T47D (cell line): ENCODE measurements at regions not wholly inside any gene's neighbourhood (a gene's known extent, or its start where the extent isn't known, plus 50 kb on each side); places are given as distances from the start of the nearest gene placed in this dataset.

Source experiments
- DNase-seq, 2 experiments: peaks; one replicate each; pipeline versions ENCODE4 v3.0.0 to v3.0.0-alpha.2; 2011 to 2012; ENCODE audit warnings: low read depth in 1 of 2, low spot score in 1 of 2
- JUND ChIP-seq: IDR thresholded peaks from 2 replicates; pipeline ENCODE4 v1.6.1; 2012; ENCODE audit warnings: low read depth
- in situ Hi-C: cut with HindIII; loops from 2 replicates; pipeline ENCODE4 v1.10.0; 2016; ENCODE audit warnings: low sequenced_read_pairs, low pct_unique_long_range_greater_than_20kb

- in situ Hi-C loops, result no loop called here
- DNase-seq, result peak in 1 of 2 experiments; percentile 10
- TF ChIP-seq JUND, result no peak
Measured at GRCh38 chr12:127459687-127460086, 807.3 kb upstream of the TMEM132C start.

GRCh38 chr12:127463237-127463636, 803.7 kb upstream of the TMEM132C start:
- TF ChIP-seq JUND, result no peak
- no peak for DNase-seq
- in situ Hi-C loops, result no loop called here

- DNase-seq, result no peak
- TF ChIP-seq JUND, result no peak
- in situ Hi-C loops, result no loop called here
Measured at GRCh38 chr12:127469331-127469730, 797.6 kb upstream of the TMEM132C start.

- no peak for TF ChIP-seq JUND
- in situ Hi-C loops, result no loop called here
- no peak for DNase-seq
Measured at GRCh38 chr12:127473766-127474165, 793.2 kb upstream of the TMEM132C start.

GRCh38 chr12:127479256-127479655, 787.7 kb upstream of the TMEM132C start:
- in situ Hi-C loops, result no loop called here
- no peak for TF ChIP-seq JUND
- no peak for DNase-seq

GRCh38 chr12:127480775-127481314, 786.1 kb upstream of the TMEM132C start:
- in situ Hi-C loops, result no loop called here
- DNase-seq, result no peak
- no peak for TF ChIP-seq JUND

GRCh38 chr12:127482950-127483349, 784.0 kb upstream of the TMEM132C start:
- in situ Hi-C loops, result no loop called here
- TF ChIP-seq JUND, result no peak
- no peak for DNase-seq

- DNase-seq, result no peak
- in situ Hi-C loops, result no loop called here
- no peak for TF ChIP-seq JUND
Measured at GRCh38 chr12:127485528-127485927, 781.4 kb upstream of the TMEM132C start.

GRCh38 chr12:127487031-127487430, 779.9 kb upstream of the TMEM132C start:
- no peak for TF ChIP-seq JUND
- in situ Hi-C loops, result no loop called here
- DNase-seq, result no peak

GRCh38 chr12:127489061-127489460, 777.9 kb upstream of the TMEM132C start:
- no peak for DNase-seq
- in situ Hi-C loops, result no loop called here
- TF ChIP-seq JUND, result no peak

- in situ Hi-C loops, result no loop called here
- no peak for DNase-seq
- TF ChIP-seq JUND, result no peak
Measured at GRCh38 chr12:127494961-127495915, 771.7 kb upstream of the TMEM132C start.

GRCh38 chr12:127496255-127496654, 770.7 kb upstream of the TMEM132C start:
- in situ Hi-C loops, result no loop called here
- TF ChIP-seq JUND, result no peak
- DNase-seq, result no peak

GRCh38 chr12:127500512-127501035, 766.4 kb upstream of the TMEM132C start:
- no peak for DNase-seq
- no peak for TF ChIP-seq JUND
- in situ Hi-C loops, result no loop called here

GRCh38 chr12:127501916-127502315, 765.1 kb upstream of the TMEM132C start:
- TF ChIP-seq JUND, result no peak
- in situ Hi-C loops, result no loop called here
- no peak for DNase-seq
